ENCODE measurements at regions not wholly inside any gene's neighbourhood (a gene's known extent, or its start where the extent isn't known, plus 50 kb on each side); places are given as distances from the start of the nearest gene placed in this dataset.
"Not testable (repeated sequence)": the region's sequence is repeated elsewhere in the genome, so short reads cannot be mapped to it uniquely, and the experiment has no call there.

DNA sequence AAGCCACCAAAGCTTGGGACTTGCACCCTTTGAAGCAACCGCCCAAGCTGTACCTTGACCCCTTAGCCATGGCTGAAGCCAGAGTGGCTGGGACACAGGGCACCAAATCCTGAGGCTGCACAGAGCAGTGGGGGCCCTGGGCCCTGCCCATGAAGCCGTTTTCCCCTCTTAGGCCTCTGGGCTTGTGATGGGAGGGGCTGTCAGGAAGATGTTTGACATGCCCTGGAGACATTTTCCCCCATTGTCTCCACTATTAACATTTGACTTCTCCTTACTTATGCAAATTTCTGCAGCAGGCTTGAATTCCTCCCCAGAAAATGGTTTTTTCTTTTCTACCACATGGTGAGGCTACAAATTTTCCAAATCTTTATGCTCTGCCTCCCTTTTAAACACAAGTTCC is 522.2 kb downstream of the EDEM1 start:
- no peak overlapping the region for H3K4me3 ChIP-seq (ENCODE audit: low read depth, low read length)
- TF ChIP-seq, protein P1, sequence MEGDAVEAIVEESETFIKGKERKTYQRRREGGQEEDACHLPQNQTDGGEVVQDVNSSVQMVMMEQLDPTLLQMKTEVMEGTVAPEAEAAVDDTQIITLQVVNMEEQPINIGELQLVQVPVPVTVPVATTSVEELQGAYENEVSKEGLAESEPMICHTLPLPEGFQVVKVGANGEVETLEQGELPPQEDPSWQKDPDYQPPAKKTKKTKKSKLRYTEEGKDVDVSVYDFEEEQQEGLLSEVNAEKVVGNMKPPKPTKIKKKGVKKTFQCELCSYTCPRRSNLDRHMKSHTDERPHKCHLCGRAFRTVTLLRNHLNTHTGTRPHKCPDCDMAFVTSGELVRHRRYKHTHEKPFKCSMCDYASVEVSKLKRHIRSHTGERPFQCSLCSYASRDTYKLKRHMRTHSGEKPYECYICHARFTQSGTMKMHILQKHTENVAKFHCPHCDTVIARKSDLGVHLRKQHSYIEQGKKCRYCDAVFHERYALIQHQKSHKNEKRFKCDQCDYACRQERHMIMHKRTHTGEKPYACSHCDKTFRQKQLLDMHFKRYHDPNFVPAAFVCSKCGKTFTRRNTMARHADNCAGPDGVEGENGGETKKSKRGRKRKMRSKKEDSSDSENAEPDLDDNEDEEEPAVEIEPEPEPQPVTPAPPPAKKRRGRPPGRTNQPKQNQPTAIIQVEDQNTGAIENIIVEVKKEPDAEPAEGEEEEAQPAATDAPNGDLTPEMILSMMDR (IDR thresholded peaks at IDR 0.05; ENCODE audit: borderline replicate concordance, insufficient read depth, low read depth, low read length), result no peak

DNA sequence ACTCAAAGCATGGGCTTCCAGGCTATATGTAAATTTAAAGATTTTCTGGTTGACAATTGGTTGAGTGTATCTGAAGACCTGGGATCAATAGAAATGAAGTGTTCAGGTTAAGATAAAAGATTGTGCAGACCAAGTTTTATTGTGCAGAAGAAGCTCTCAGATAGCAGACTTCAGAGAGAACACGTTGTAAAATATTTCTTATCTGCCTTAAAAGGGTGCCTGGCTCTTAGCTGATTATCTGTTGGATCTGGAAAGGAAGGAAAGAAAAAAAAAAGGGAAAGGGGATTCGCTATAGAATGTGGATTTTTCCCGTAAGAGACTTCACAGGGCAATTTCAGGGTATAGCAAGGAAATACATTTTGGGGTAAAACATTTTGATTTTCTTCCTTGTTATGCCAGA is 523.2 kb downstream of the EDEM1 start:
- no peak overlapping the region for H3K4me3 ChIP-seq (ENCODE audit: low read depth, low read length)
- TF ChIP-seq, protein P1 (IDR thresholded peaks at IDR 0.05; ENCODE audit: borderline replicate concordance, insufficient read depth, low read depth, low read length), result no peak

DNA sequence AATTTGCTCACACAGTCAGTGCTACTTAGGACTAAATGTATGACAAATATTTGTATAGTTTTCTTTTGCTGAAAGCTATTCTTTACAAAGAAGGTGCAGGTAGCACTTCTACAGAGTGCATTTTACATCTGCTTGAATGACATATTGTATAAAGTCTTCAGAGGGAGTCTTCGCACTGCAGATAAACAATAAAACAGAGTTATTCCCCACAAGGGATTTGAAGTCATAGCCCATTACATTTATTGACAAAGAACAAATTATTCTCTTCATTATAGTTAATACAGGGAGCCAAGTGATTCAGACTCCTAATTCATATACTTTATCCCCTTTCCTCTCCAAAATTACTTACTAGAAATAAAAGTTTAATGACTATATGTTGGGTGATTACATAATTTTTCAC is 529.7 kb downstream of the EDEM1 start:
- TF ChIP-seq, protein P1 (IDR thresholded peaks at IDR 0.05; ENCODE audit: borderline replicate concordance, insufficient read depth, low read depth, low read length), result no peak
- no peak overlapping the region for H3K4me3 ChIP-seq (ENCODE audit: low read depth, low read length)

DNA sequence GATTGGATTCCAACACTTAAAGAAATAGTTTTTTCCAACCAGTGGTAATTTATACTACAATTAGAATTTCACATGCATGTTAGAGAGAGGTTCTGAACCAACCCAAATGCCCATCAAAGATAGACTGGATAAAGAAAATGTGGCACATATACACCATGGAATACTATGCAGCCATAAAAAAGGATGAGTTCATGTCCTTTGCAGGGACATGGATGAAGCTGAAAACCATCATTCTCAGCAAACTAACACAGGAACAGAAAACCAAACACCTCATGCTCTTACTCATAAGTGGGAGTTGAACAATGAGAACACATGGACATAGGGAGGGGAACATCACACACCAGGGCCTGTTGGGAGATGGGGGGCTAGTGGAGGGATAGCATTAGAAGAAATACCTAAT is 532.2 kb downstream of the EDEM1 start:
- H3K4me3 ChIP-seq (ENCODE audit: low read depth, low read length), result not testable (repeated sequence)

DNA sequence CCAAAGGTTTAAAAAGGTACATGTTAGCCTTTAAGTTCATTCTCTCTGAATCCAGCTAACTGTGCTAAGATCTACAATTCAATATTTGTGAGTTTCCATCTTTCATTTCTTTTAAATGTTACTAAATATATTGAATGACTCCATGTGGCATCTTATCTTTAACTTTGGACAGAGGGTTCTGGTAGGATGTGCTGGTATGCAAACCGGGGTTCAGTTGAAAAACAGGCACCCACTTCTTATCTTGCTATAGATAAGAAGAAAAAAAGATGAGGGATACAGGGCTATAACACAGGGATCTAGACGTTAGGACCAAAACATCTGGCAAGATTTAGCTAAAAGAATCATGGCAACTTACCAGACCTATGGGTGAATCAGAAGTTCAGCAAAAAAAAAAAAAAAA is 538.3 kb downstream of the EDEM1 start:
- TF ChIP-seq, protein P1 (IDR thresholded peaks at IDR 0.05; ENCODE audit: borderline replicate concordance, insufficient read depth, low read depth, low read length), result no peak
- H3K4me3 ChIP-seq (ENCODE audit: low read depth, low read length), result no peak overlapping the region

DNA sequence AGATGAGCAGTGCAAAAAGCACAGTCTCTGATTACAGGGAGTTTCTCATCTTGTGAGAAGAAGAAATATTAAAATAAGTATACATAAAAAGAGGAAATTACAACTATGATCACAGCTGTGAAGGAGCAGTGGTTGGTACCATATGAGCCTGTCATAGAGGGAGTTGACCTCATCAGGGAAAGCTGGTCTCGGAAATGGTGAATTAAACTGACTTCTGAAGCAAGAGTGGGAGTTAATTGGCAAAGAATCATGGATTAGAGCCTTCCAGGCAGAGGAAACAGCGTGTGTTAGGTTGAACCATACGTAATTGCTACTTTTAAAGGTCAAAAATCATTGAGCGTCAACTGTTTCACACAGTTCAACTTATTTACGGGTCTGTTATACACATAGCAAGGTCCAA is 539.1 kb downstream of the EDEM1 start:
- TF ChIP-seq, protein P1 (IDR thresholded peaks at IDR 0.05; ENCODE audit: borderline replicate concordance, insufficient read depth, low read depth, low read length), result no peak
- no peak overlapping the region for H3K4me3 ChIP-seq (ENCODE audit: low read depth, low read length)

DNA sequence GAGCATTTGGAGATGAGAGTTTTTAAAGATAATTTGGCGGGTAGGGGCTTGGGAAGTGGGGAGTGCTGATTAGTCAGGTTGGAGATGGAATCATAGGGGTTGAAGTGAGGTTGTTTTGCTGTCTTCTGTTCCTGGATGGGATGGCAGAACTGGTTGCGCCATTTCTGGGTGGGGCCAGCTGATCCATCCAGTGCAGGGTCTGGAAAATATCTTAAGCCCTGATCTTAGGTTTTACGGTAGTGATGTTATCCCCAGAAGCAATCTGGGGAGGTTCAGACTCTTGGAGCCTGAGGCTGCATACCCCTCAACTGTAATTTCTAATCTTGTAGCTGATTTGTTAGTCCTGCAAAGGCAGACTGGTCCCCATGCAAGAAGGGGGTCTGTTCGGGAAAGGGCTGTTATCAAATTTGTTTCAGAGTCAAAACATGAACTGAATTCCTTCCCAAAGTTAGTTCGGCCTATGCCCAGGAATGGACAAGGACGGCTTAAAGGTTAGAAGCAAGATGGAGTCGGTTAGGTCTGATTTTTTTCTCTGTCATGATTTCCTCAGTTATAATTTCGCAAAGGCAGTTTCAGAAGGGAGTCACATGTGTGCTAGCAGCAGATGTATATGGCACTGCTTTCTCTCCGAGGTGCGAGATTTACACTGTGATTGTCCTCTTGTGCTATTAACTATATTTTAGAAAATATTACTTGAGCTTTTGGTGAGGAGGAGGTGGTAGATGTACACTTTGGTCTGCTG is 540.4 kb downstream of the EDEM1 start:
- TF ChIP-seq, protein P1 (IDR thresholded peaks at IDR 0.05; ENCODE audit: borderline replicate concordance, insufficient read depth, low read depth, low read length), result no peak

More for the DNA sequence above, 540.4 kb downstream of the EDEM1 start:
- no peak overlapping the region for H3K4me3 ChIP-seq (ENCODE audit: low read depth, low read length)
